Stimulated activated naive CD4-positive, alpha-beta T cell treated with Interleukin-2 at 50 U/mL for 16 hours (primary cell): ENCODE measurements at regions not wholly inside any gene's neighbourhood (a gene's known extent, or its start where the extent isn't known, plus 50 kb on each side); places are given as distances from the start of the nearest gene placed in this dataset.
"Not testable (repeated sequence)": the region's sequence is repeated elsewhere in the genome, so short reads cannot be mapped to it uniquely, and the experiment has no call there.

ENCODE experiments used
- DNase-seq: peaks from one replicate; lab custom pipeline; 2025; lab: John Stamatoyannopoulos, UW

DNA sequence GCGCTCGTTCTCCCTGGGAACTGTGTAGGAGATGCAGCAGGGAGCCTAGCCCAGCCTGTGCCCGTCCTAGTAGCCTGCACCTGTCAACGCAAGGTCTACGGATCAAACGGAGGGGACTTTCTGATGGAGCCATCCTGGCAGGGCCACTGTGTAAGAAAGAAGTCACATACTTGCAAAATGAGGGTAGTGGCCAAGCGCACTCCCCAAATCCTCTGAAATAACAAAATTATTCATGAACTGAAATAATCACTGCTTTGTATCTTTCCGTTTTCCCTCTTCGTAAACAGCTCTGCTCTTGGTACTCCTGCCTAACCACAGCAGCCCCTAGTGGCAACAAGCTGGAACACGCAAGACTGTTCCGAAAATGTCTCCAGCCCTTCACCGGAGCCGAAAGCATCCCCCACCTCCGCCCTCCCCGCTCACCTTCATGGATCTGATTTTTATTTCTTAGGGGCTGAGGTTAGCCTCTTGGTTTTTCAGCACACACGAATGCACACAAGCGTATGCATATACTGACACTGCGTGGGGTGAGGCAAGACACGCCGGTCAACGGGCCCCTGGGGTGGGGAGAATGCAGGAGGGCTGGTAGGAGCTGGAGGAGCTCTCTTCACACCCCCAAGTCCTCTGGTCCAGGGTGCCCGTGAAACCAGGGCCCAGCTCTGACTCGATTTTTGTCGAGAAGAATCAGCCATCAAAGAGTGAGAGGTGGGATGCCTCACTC is 100.8 kb downstream of the ABCC12 start:
- DNase-seq, result no peak

GRCh38 chr16:48053418-48053745 is 102.4 kb downstream of the ABCC12 start:
- DNase-seq, result no peak

GRCh38 chr16:48052731-48053417 is 102.9 kb downstream of the ABCC12 start:
- DNase-seq, result no peak

GRCh38 chr16:48050871-48051270 is 104.9 kb downstream of the ABCC12 start:
- DNase-seq, result no peak

DNA sequence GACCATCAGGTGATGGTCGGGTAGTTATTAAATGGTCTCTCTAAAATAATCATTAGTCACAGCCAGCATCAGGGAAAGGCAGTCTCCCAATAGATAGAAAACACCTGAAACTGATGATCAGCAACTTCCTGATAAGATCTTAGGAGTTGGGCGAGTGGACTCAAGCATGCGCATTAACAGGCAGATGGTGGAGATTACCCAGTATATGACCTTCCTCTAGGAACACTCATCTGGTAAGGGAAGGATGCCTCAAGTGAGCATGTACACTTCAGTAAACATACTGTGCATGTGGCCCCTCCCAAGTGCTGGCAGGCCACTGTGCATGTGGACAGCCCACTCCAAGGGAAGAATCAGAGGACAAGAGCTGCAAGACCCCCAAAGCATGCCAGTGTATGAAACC is 105.9 kb downstream of the ABCC12 start:
- no peak for DNase-seq

GRCh38 chr16:48047720-48048119 is 108.1 kb downstream of the ABCC12 start:
- no peak for DNase-seq

DNA sequence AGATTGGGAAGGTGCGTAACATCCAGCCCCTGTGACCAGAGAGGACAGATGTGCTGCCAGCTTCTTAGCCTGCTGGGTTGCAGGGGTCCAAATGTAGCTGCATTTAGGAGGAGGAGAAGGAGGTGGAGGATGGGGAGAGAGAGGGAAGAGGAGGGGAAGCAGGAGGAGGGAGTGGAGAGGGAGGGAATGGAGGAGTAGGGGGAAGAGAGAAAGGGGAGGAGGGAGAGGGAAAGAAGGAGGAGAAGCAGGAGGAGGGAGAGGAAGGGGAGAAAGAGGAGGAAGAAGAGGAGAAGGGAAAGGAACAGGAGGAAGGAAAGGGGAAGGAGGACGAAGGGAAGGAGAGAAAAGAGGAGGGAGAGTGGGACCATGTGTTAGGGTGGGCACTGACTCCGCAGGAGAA is 108.6 kb downstream of the ABCC12 start:
- no peak for DNase-seq

GRCh38 chr16:48044117-48044516 is 111.7 kb downstream of the ABCC12 start:
- DNase-seq, result no peak

DNA sequence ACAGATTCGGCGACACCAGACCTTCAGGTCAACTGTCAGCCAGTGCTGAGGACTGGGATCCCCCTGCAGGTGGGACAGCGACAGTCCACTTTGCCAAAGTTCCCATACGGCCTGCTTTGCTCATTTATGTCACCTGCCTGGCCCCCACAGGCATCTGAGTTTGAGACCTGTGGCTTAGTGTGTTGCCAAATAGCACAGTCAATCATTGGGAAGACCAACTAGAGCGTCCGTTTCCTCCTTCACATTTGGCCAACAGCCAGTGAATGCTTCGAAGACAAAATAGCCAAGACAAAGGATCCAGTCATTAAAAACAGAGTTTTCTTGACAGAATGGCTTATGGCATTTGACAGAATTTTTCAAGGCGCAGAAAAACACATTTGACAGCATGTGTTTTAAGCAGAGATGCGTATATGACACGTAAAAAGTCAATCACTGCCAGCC is 113.8 kb downstream of the ABCC12 start:
- no peak for DNase-seq

GRCh38 chr16:48035142-48035541 is 120.7 kb downstream of the ABCC12 start:
- DNase-seq, result no peak

DNA sequence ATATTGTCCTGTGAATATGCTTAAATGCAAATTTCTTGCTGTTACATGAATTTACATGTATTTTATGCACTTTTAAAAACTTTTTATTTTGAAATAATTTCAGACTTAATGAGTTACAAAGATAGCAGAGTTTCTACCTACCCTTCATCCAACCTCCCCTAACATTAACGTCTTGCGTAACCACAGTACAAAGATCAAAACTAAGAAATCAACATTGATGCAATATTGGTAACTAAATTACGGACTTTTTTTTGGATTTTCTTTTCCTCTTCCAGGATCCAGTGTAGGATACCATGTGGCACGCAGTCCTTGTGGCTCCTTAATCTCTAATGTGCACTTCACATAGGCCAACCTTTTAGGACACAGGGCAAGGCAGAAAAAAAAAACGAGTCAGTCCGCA is 124.9 kb downstream of the ABCC12 start:
- DNase-seq, result no peak

GRCh38 chr16:48029768-48030167 is 126.0 kb downstream of the ABCC12 start:
- DNase-seq, result no peak

DNA sequence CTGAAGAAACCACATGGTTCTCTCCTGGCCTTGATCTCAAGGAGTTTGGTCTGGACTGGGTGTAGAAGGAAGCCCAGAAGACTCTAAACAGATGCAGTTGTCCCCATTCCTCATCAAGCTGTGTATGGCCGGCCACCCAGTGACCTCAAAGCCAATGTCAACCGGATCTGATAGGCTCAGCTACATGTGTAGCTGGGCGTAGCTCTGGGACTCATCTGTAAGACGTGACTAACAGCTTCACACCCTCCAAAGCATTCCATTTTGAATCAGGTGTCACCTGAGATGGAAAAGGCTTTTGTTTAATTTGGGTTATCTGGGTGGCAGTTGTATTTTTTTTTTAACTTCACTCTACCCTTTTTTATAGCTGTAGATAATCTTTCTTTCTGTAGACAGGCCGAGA is 130.4 kb downstream of the ABCC12 start:
- DNase-seq, result no peak

DNA sequence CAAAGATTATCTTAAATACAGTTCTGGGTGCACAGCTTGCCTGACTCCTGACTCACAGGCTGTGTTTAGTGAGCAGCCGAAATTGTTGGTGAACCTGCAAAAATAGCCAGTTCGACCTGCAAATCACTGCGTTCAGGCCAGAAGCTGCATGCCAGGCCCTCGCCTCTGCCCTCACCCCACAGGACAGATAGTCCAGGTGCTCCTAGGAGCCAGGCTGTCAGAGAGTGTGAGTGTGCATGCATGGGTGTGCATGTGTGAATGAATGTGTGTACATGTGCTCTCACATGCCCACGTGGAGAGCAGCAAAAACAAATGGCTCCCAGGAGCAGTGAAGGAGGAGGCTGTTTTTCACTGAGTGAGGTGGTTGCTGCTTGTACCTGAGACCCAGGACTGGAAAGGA is 131.8 kb downstream of the ABCC12 start:
- DNase-seq, result no peak

DNA sequence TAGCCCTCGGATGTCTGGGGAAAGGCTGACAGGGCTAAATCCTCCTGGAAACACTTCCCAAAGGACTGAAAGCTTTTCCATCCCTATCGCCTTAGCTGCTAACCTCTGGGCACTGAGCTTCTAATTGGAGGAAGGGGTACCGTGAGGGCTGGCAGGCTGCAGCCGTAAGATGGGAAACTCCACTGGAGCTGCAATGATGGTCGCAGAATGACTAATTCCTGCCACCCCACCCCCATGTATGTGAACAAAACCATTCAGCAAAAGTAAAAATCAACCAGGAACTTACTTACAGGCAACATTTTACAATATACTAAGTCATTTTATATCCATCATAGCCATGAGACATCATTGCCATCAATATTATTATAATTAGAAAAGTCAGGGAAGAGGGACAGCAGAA is 133.3 kb downstream of the ABCC12 start:
- no peak for DNase-seq

DNA sequence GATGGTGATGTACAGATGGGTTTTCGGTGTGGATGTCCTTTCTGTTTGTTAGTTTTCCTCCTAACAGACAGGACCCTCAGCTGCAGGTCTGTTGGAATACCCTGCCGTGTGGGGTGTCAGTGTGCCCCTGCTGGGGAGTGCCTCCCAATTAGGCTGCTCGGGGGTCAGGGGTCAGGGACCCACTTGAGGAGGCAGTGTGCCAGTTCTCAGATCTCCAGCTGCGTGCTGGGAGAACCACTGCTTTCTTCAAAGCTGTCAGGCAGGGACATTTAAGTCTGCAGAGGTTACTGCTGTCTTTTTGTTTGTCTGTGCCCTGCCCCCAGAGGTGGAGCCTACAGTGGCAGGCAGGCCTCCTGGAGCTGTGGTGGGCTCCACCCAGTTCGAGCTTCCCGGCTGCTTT is 135.2 kb downstream of the ABCC12 start:
- DNase-seq, result not testable (repeated sequence)

GRCh38 chr16:48014349-48015135 is 141.3 kb downstream of the ABCC12 start:
- no peak for DNase-seq

GRCh38 chr16:48013491-48013901 is 142.3 kb downstream of the ABCC12 start:
- DNase-seq, result no peak

- no peak for DNase-seq
These were observed 143.7 kb downstream of the ABCC12 start for GRCh38 chr16:48011878-48012658.

DNA sequence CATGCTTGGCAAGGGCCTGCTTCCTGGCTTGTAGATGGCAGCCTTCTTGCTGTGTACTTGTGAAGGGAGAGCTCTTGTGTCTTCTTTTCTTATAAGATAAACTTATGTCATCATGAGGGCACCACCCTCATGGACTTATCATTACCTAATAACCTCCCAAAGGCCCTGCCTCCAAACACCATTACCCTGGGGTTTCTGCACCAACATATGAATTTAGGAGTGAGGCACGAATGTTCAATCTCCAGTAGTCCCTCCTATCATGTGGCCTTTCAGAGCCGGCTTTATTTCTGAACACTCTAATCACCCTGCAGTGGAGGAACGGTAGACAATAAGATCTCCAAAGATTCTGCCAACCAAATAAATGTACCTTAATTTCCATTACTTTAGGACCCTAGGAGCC is 144.3 kb downstream of the ABCC12 start:
- DNase-seq, result no peak

DNA sequence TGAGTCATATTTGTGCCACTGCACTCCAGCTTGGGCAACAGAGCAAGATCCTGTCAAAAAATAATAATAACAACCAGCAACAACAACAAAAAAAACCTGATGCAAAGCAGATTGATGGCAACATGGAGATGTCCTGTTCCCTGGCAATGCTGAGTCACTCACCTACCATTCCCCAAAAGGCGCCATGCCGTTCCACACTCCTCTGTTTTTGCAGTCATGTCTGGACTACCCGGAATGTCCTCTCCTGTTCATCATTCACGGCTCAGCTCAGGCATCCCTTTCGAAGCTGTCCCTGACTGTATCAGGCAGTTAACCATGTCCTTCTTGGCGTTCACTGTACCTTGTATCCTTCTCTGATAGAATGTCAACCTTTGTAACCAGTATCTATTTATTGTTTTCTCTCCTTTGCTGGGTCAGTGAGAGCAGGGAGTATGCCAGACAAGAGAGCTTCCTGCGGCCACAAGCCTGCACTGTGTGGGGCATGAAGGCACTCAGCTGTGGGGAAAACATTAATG is 147.7 kb downstream of the ABCC12 start:
- DNase-seq, result no peak

DNA sequence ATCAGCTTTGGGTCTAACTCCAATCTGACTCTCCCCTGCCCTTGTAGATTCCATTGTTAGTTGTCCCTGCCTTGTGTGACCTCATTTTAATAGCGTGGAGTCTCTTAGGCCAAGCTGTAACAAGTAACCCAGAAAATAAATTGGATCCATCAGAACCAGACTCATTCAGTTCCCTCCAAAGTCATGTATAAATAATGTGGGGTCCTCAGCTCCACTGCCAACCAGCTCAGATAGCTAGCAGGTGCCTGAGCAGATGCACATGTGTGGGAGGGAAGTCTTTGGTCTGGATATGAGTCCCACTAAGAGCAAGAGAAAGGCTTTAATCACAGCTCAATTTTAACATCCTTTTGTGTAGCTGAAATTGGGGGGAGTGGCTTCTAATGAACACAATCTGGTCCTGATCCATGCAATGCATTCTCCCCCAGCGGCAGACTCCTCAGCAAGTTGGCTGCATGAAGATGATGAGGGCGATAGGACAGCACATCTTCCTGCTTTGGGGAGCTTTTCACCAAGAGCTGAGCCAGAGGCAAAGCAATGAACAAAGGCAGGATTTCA is 151.6 kb downstream of the ABCC12 start:
- DNase-seq, result no peak
